ENCODE measurements at regions not wholly inside any gene's neighbourhood (a gene's known extent, or its start where the extent isn't known, plus 50 kb on each side); places are given as distances from the start of the nearest gene placed in this dataset.

GRCh38 chr1:95770581-95770980 lies 536.6 kb downstream of the RWDD3 start:
- POLR2A ChIA-PET (ENCODE audit: partially characterized antibody), result no interaction called here
- Histone ChIP-seq H3K23me2 (ENCODE audit: low read depth, low read length) (no peaks in the 10 kb centered on the region), H3K4me2 (ENCODE audit: insufficient read depth in 1 of 2, low read depth in 2 of 2, low read length in 2 of 2) (no peak overlapping the region), H3K14ac (ENCODE audit: insufficient read length) (no peak overlapping the region), H3K79me2 (ENCODE audit: control insufficient read depth in 1 of 2, insufficient read depth in 2 of 2, low read length in 2 of 2) (no peaks in the 10 kb centered on the region), H2BK20ac (ENCODE audit: low read length) (no peak overlapping the region), H3K36me3 (ENCODE audit: control insufficient read depth in 2 of 4, insufficient read depth in 4 of 4, low read length in 3 of 4) (no peaks in the 10 kb centered on the region), H3K27ac (ENCODE audit: low read depth, low read length) (no peak overlapping the region), H4K91ac (replicated peaks; ENCODE audit: insufficient read length, low read length) (no peak overlapping the region), H3K9ac (replicated peaks in 1 of 4; ENCODE audit: extremely low read depth in 1 of 4, low read depth in 3 of 4, low read length in 3 of 4) (no peak overlapping the region), H4K20me1 (replicated peaks in 1 of 2; ENCODE audit: control insufficient read depth in 1 of 2, insufficient read depth in 2 of 2, low read length in 2 of 2) (no peaks in the 10 kb centered on the region), H3K9me3 (ENCODE audit: insufficient read depth in 2 of 2, low read depth in 1 of 2, low read length in 1 of 2) (no peaks in the 10 kb centered on the region), H3K23ac (ENCODE audit: insufficient read length) (no peak overlapping the region), H2BK120ac (replicated peaks; ENCODE audit: low read depth, low read length) (no peak overlapping the region), H3K18ac (ENCODE audit: extremely low read depth, low read length) (no peak overlapping the region), H4K8ac (ENCODE audit: extremely low read depth, insufficient read depth, low read length) (no peak overlapping the region), H4K5ac (ENCODE audit: insufficient read length, low read depth, low read length) (no peak overlapping the region), H2BK15ac (ENCODE audit: low read length) (no peak overlapping the region), H3K4me3 (ENCODE audit: extremely low read depth in 1 of 4, insufficient read depth in 2 of 4, low read depth in 3 of 4, low read length in 4 of 4) (no peak overlapping the region), H3K79me1 (ENCODE audit: low read depth, low read length) (no peaks in the 10 kb centered on the region), H2BK12ac (ENCODE audit: low read depth, low read length) (no peak overlapping the region), H3K4me1 (replicated peaks in 1 of 4; ENCODE audit: control insufficient read depth in 3 of 4, insufficient read depth in 4 of 4, low read length in 3 of 4) (no peaks in the 10 kb centered on the region), H2BK5ac (ENCODE audit: low read depth, low read length) (no peak overlapping the region), H2AK5ac (ENCODE audit: low read depth, low read length) (no peak overlapping the region), H3K4ac (replicated peaks; ENCODE audit: insufficient read length, low read depth, low read length) (no peak overlapping the region), H3K27me3 (replicated peaks in 1 of 4; ENCODE audit: control insufficient read depth in 3 of 4, extremely low read depth in 1 of 4, insufficient read depth in 3 of 4, low read length in 3 of 4) (peaks cover 0 to 1% (median 0%) of the 10 kb centered on the region in 4 experiments; a peak in 1 of 7 replicates), H3K56ac (replicated peaks; ENCODE audit: insufficient read length, low read depth, low read length) (no peak overlapping the region), H2AFZ (ENCODE audit: low read length) (no peak overlapping the region)
- WGBS, 2 experiments (ENCODE audit: extremely low coverage in 1 of 2, insufficient coverage in 1 of 2, insufficient read length in 1 of 2, insufficient replicate concordance in 2 of 2, low coverage in 1 of 2, low lambda C conversion rate in 2 of 2, missing lambda C conversion rate in 1 of 2), result 98% methylated on average over 2 of the region's 2 CpGs; no CpG with 5 or more reads in 1 of the 2 experiments
- CTCF ChIA-PET (ENCODE audit: partially characterized antibody), result interaction anchor here (1.6 kb wide), 1 partner anchor 33 kb away, joined by 3 read pairs; no protein-coding TSS in a partner anchor
- TF ChIP-seq YY1 (IDR thresholded peaks at IDR 0.05; ENCODE audit: low read depth, low read length), result no peak
- no peak for TF ChIP-seq CREB1 (IDR thresholded peaks at IDR 0.05)
- no peak for TF ChIP-seq CEBPB (IDR thresholded peaks at IDR 0.05; ENCODE audit: low read depth, low read length)
- no peak for TF ChIP-seq SRF (IDR thresholded peaks at IDR 0.05; ENCODE audit: low read depth, low read length)
- TF ChIP-seq BRCA1 (IDR thresholded peaks at IDR 0.05; ENCODE audit: low read depth, low read length), result no peak
- TF ChIP-seq SP4 (IDR thresholded peaks at IDR 0.05; ENCODE audit: low read length), result no peak
- TF ChIP-seq GTF2F1 (IDR thresholded peaks at IDR 0.05; ENCODE audit: borderline replicate concordance, low read depth, low read length), result no peak
- no peak for FAIRE-seq
- no peak for DNase-seq (ENCODE audit: low read depth in 1 of 2, low spot score in 2 of 2)

Data from H1 (cell line).